ENCODE measurements at regions not wholly inside any gene's neighbourhood (a gene's known extent, or its start where the extent isn't known, plus 50 kb on each side); places are given as distances from the start of the nearest gene placed in this dataset.

GRCh38 chr3:145721815-145722214 is 439.2 kb downstream of the PLOD2 start:
- H3K18ac ChIP-seq (ENCODE audit: insufficient read length, low read depth, low read length) = no peak overlapping the region
- no peak overlapping the region for H2AK5ac ChIP-seq (ENCODE audit: insufficient read length, low read length)
- H2BK15ac ChIP-seq (ENCODE audit: low read depth, low read length) = no peak overlapping the region
- Mint-ChIP-seq H3K27me3 (ENCODE audit: low read depth) (no peaks in the 10 kb centered on the region), H3K27ac (no peak overlapping the region), H3K4me1 (peaks cover 15 to 19% of the 10 kb centered on the region in 2 experiments), H3K36me3 (ENCODE audit: insufficient read depth in 1 of 3, low read depth in 3 of 3) (peaks cover 5 to 9% (median 6%) of the 10 kb centered on the region in 3 experiments; a peak in 5 of 7 replicates), H3K9me3 (peaks cover 5 to 8% of the 10 kb centered on the region in 2 experiments), H3K4me3 (no peak overlapping the region)
- H3K4ac ChIP-seq (ENCODE audit: low read depth, low read length) = no peak overlapping the region
- H3K23me2 ChIP-seq (ENCODE audit: insufficient read length, low read depth, low read length, poor library complexity, severe bottlenecking) = no peaks in the 10 kb centered on the region
- H3K27me3 ChIP-seq (ENCODE audit: insufficient read depth, low read length) = no peaks in the 10 kb centered on the region
- no peak overlapping the region for H3K23ac ChIP-seq (ENCODE audit: insufficient read length, low read depth, low read length)
- H3K9me3 ChIP-seq (ENCODE audit: control insufficient read depth, low read depth, low read length) = no peaks in the 10 kb centered on the region
- no CpG with 5 or more reads among the region's 1 CpG for WGBS (ENCODE audit: extremely low coverage, insufficient read length, low lambda C conversion rate)
- H4K5ac ChIP-seq (ENCODE audit: insufficient read length, low read depth, low read length) = no peak overlapping the region
- H3K4me2 ChIP-seq (ENCODE audit: insufficient read depth, insufficient read length, low read length) = no peak overlapping the region
- no peak overlapping the region for H2BK12ac ChIP-seq (ENCODE audit: insufficient read length, low read depth, low read length)
- no peaks in the 10 kb centered on the region for H3K79me2 ChIP-seq (ENCODE audit: insufficient read depth, low read length)
- H3K4me1 ChIP-seq (ENCODE audit: insufficient read depth, low read length) = no peaks in the 10 kb centered on the region
- H2AFZ ChIP-seq (ENCODE audit: low read length) = no peak overlapping the region
- H3T11ph ChIP-seq (ENCODE audit: low read length) = no peak overlapping the region
- no peaks in the 10 kb centered on the region for H4K20me1 ChIP-seq (ENCODE audit: control insufficient read depth, insufficient read depth, insufficient read length)
- no peak overlapping the region for H3K9ac ChIP-seq (ENCODE audit: extremely low read depth, insufficient read length, low read length)
- no peak overlapping the region for H3K56ac ChIP-seq (ENCODE audit: insufficient read length, low read depth, low read length)
- DNase-seq = no peak
- H2BK20ac ChIP-seq (ENCODE audit: low read depth, low read length, poor library complexity, severe bottlenecking) = no peak overlapping the region
- H3K79me1 ChIP-seq (ENCODE audit: insufficient read depth, low read depth, low read length, poor library complexity, severe bottlenecking) = no peaks in the 10 kb centered on the region
- TF ChIP-seq CTCF (conservative IDR thresholded peaks at IDR 0.05) = no peak
- H4K8ac ChIP-seq (replicated peaks; ENCODE audit: insufficient read length, low read depth, low read length) = no peak overlapping the region
- H3K27ac ChIP-seq (ENCODE audit: insufficient read length, low read depth, low read length) = no peak overlapping the region
- H2BK5ac ChIP-seq (ENCODE audit: insufficient read length, low read length) = no peak overlapping the region
- no peak overlapping the region for H4K91ac ChIP-seq (ENCODE audit: insufficient read length, low read depth, low read length)
- H3K14ac ChIP-seq (ENCODE audit: insufficient read depth, low read length) = no peak overlapping the region
- H2BK120ac ChIP-seq (ENCODE audit: low read depth, low read length, poor library complexity, severe bottlenecking) = no peak overlapping the region

Data from H9 (cell line).